Calu3 (cell line): ENCODE measurements at regions not wholly inside any gene's neighbourhood (a gene's known extent, or its start where the extent isn't known, plus 50 kb on each side); places are given as distances from the start of the nearest gene placed in this dataset.

Experiments
- BruUV-seq: library from RNA; stranded (reverse); fragments of 400-500 nt; replicated peaks from 2 replicates; lab custom pipeline; 2021; lab: Mats Ljungman, UMichigan
- CTCF ChIA-PET: fragments of 300-600 bp; sonication (Branson Sonifier 250); formaldehyde crosslinking; loops from one replicate; lab custom pipeline; 2022; ENCODE audit warnings: antibody characterized with exemption; lab: Charles Lee
- DNase-seq: peaks from one replicate; pipeline ENCODE4 v3.0.0; 2022
- H3K27ac Mint-ChIP-seq: one replicate; pipeline ENCODE4 v1.8.0; 2022; ENCODE audit warnings: mixed read lengths; ENCODE audit not compliant: unreplicated experiment
- H3K27me3 Mint-ChIP-seq: one replicate; pipeline ENCODE4 v1.8.0; 2022; ENCODE audit warnings: mixed read lengths; ENCODE audit not compliant: unreplicated experiment
- H3K36me3 Mint-ChIP-seq: one replicate; pipeline ENCODE4 v1.8.0; 2022; ENCODE audit warnings: mild to moderate bottlenecking, moderate library complexity, mixed read lengths; ENCODE audit not compliant: insufficient read depth, unreplicated experiment
- H3K4me1 Mint-ChIP-seq: one replicate; pipeline ENCODE4 v1.8.0; 2022; ENCODE audit warnings: mild to moderate bottlenecking, low read depth, mixed read lengths; ENCODE audit not compliant: unreplicated experiment
- H3K4me3 Mint-ChIP-seq: one replicate; pipeline ENCODE4 v1.8.0; 2022; ENCODE audit warnings: mild to moderate bottlenecking, low read depth, moderate library complexity, mixed read lengths; ENCODE audit not compliant: unreplicated experiment
- H3K9me3 Mint-ChIP-seq: one replicate; pipeline ENCODE4 v1.8.0; 2022; ENCODE audit warnings: low read depth, mixed read lengths; ENCODE audit not compliant: unreplicated experiment
- intact Hi-C: fragments of 100-400 bp; cut with micrococcal nuclease; formaldehyde crosslinking; loops from one replicate; pipeline ENCODE4 v1.10.0; 2022; ENCODE audit not compliant: unreplicated experiment
- TF ChIP-seq, protein P1 (sequence below): fragments of 200-600 bp; IDR thresholded peaks from one replicate; pipeline ENCODE4 v1.8.0; 2022; ENCODE audit warnings: antibody characterized with exemption; ENCODE audit not compliant: unreplicated experiment

DNA sequence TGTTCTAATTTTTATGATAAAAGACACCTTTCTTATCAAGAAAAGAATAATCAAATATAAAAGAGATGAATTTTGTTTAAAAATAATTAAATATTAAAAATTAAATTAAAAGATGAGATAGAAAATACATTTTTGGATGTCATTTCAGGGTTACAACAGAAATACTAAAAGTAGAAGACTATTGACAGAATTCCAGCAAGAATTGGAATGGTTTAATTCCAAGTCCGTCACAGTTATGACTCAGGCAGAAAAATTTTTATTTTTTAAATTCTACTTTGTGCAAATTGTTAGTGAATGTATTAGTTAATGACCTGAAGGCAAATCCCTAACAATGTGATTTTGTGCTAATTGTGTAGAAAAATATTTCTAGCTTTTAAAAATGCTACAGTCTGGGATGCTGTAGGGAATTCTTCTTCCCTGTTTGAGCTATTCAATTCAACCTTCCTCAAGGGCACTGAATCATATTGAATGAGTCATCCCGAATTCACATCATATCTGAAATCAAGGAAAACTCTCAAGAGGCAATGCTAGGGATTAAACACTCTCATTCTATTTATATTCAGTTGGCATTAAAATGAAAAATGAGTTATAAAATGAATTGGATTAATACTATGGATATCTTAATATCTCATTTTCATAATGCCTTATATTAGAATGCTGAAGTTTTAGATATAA, 633.5 kb upstream of the ATXN8OS start:
- Mint-ChIP-seq H3K4me1 (no peaks in the 10 kb centered on the region), H3K27me3 (no peaks in the 10 kb centered on the region), H3K4me3 (no peak overlapping the region), H3K27ac (no peak overlapping the region), H3K9me3 (no peaks in the 10 kb centered on the region), H3K36me3 (no peaks in the 10 kb centered on the region)
- intact Hi-C loops: no loop called here
- no peak for DNase-seq
- TF ChIP-seq, protein P1, sequence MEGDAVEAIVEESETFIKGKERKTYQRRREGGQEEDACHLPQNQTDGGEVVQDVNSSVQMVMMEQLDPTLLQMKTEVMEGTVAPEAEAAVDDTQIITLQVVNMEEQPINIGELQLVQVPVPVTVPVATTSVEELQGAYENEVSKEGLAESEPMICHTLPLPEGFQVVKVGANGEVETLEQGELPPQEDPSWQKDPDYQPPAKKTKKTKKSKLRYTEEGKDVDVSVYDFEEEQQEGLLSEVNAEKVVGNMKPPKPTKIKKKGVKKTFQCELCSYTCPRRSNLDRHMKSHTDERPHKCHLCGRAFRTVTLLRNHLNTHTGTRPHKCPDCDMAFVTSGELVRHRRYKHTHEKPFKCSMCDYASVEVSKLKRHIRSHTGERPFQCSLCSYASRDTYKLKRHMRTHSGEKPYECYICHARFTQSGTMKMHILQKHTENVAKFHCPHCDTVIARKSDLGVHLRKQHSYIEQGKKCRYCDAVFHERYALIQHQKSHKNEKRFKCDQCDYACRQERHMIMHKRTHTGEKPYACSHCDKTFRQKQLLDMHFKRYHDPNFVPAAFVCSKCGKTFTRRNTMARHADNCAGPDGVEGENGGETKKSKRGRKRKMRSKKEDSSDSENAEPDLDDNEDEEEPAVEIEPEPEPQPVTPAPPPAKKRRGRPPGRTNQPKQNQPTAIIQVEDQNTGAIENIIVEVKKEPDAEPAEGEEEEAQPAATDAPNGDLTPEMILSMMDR: no peak
- BruUV-seq: no TSS peak
- CTCF ChIA-PET: no interaction called here

DNA sequence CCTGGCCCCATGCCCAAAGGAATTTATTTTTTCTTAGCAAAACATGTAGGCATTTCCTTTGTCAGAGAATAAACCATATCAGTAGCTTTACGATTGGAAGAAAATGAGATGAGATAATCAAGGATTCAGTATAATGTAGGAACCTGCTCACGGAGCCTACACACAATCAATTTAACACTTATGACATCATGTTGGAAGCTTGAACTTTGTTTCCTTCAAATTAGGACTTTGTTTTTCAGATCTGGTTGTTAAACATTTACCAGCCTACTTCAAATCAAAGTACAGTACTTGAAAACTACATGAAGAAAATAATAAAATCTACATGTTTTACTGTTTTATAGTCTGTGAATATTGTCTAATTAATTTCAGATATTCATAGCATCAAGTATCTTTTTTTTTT, 639.0 kb upstream of the ATXN8OS start:
- TF ChIP-seq, protein P1: no peak
- Mint-ChIP-seq H3K27me3 (no peaks in the 10 kb centered on the region), H3K4me1 (no peaks in the 10 kb centered on the region), H3K9me3 (no peaks in the 10 kb centered on the region), H3K27ac (no peak overlapping the region), H3K4me3 (no peak overlapping the region), H3K36me3 (no peaks in the 10 kb centered on the region)
- CTCF ChIA-PET: no interaction called here
- no TSS peak for BruUV-seq
- no peak for DNase-seq
- intact Hi-C loops: no loop called here

DNA sequence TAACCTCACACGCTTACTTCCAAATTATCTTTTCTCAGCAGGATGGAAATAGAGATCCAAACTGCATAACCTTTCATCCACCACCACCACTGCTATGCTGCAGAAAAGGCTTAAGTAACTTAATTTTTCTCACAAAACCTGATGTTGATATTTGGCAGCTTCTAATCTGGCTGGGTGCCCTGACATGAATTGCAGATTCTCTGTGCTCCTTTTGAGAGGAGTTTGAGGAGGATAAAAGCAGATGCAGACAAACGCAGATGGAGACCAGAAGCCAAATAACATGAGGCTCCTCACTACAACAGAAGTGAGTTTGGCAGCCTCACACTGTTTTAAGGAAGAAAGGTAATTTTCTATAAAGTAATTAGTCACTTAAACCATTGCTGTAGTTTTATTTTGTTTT, 646.2 kb upstream of the ATXN8OS start:
- H3K9me3 Mint-ChIP-seq: no peaks in the 10 kb centered on the region
- no peaks in the 10 kb centered on the region for H3K36me3 Mint-ChIP-seq
- no peak for DNase-seq
- no peaks in the 10 kb centered on the region for H3K27me3 Mint-ChIP-seq
- TF ChIP-seq, protein P1: no peak
- H3K4me3 Mint-ChIP-seq: no peak overlapping the region
- no peak overlapping the region for H3K27ac Mint-ChIP-seq
- BruUV-seq: no TSS peak
- CTCF ChIA-PET: no interaction called here
- no peaks in the 10 kb centered on the region for H3K4me1 Mint-ChIP-seq
- intact Hi-C loops: no loop called here

DNA sequence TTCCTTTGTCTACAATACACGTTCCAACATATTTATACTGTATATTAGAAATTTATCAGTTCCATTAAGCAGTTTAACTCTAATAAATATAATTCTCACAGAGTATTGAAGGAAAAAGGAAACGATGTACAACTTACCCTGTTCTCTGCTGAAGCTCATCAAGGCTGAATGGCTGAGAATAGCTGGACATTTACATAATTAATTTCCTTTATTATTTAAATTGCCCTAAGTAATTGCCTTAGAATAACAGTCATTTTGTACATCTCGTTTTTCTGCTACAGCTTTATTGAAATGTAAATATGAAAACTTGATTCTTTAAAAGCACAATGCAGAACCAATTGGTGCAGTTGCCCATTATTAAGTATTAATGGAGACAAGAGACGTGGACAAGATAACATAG, 648.3 kb upstream of the ATXN8OS start:
- Mint-ChIP-seq H3K9me3 (no peaks in the 10 kb centered on the region), H3K4me1 (no peaks in the 10 kb centered on the region), H3K27ac (no peak overlapping the region), H3K4me3 (no peak overlapping the region), H3K27me3 (no peaks in the 10 kb centered on the region), H3K36me3 (no peaks in the 10 kb centered on the region)
- TF ChIP-seq, protein P1: no peak
- CTCF ChIA-PET: no interaction called here
- no peak for DNase-seq
- no TSS peak for BruUV-seq
- intact Hi-C loops: no loop called here
